ENCODE measurements at regions not wholly inside any gene's neighbourhood (a gene's known extent, or its start where the extent isn't known, plus 50 kb on each side); places are given as distances from the start of the nearest gene placed in this dataset.
"Not testable (repeated sequence)": the region's sequence is repeated elsewhere in the genome, so short reads cannot be mapped to it uniquely, and the experiment has no call there.

GRCh38 chr2:8602809-8603208, 79.0 kb upstream of the ID2 start:
- H3K27ac Mint-ChIP-seq (ENCODE audit: unreplicated experiment), result no peak overlapping the region
- no peak for TF ChIP-seq CTCF (IDR thresholded peaks at IDR 0.05; ENCODE audit: partially characterized antibody, unreplicated experiment)
- H3K36me3 Mint-ChIP-seq (ENCODE audit: unreplicated experiment), result no peaks in the 10 kb centered on the region
- H3K4me3 Mint-ChIP-seq (ENCODE audit: unreplicated experiment), result no peak overlapping the region
- no peaks in the 10 kb centered on the region for H3K27me3 Mint-ChIP-seq (ENCODE audit: unreplicated experiment)
- DNase-seq, result no peak
- peaks cover 2% of the 10 kb centered on the region for H3K9me3 Mint-ChIP-seq (ENCODE audit: unreplicated experiment)
- peaks cover 2% of the 10 kb centered on the region for H3K4me1 Mint-ChIP-seq (ENCODE audit: low read depth, unreplicated experiment)

GRCh38 chr2:8603356-8603755, 78.5 kb upstream of the ID2 start:
- not testable (repeated sequence) for H3K27ac Mint-ChIP-seq (ENCODE audit: unreplicated experiment); H3K36me3 Mint-ChIP-seq (ENCODE audit: unreplicated experiment); H3K27me3 Mint-ChIP-seq (ENCODE audit: unreplicated experiment); H3K4me1 Mint-ChIP-seq (ENCODE audit: low read depth, unreplicated experiment); H3K9me3 Mint-ChIP-seq (ENCODE audit: unreplicated experiment); H3K4me3 Mint-ChIP-seq (ENCODE audit: unreplicated experiment); DNase-seq

- Mint-ChIP-seq H3K9me3 (ENCODE audit: unreplicated experiment) (peaks cover 2% of the 10 kb centered on the region), H3K4me3 (ENCODE audit: unreplicated experiment) (no peak overlapping the region), H3K4me1 (ENCODE audit: low read depth, unreplicated experiment) (no peaks in the 10 kb centered on the region), H3K27me3 (ENCODE audit: unreplicated experiment) (no peaks in the 10 kb centered on the region), H3K27ac (ENCODE audit: unreplicated experiment) (no peak overlapping the region), H3K36me3 (ENCODE audit: unreplicated experiment) (no peaks in the 10 kb centered on the region)
- TF ChIP-seq CTCF (IDR thresholded peaks at IDR 0.05; ENCODE audit: partially characterized antibody, unreplicated experiment), result no peak
- DNase-seq, result no peak
Observed at GRCh38 chr2:8604262-8604661, 77.6 kb upstream of the ID2 start.

GRCh38 chr2:8605351-8606065, 76.3 kb upstream of the ID2 start:
- Mint-ChIP-seq H3K36me3 (ENCODE audit: unreplicated experiment) (no peaks in the 10 kb centered on the region), H3K9me3 (ENCODE audit: unreplicated experiment) (peaks cover 2% of the 10 kb centered on the region), H3K4me1 (ENCODE audit: low read depth, unreplicated experiment) (no peaks in the 10 kb centered on the region), H3K27me3 (ENCODE audit: unreplicated experiment) (no peaks in the 10 kb centered on the region), H3K4me3 (ENCODE audit: unreplicated experiment) (no peak overlapping the region), H3K27ac (ENCODE audit: unreplicated experiment) (no peak overlapping the region)
- TF ChIP-seq CTCF (IDR thresholded peaks at IDR 0.05; ENCODE audit: partially characterized antibody, unreplicated experiment), result no peak
- no peak for DNase-seq

GRCh38 chr2:8606226-8606625, 75.6 kb upstream of the ID2 start:
- DNase-seq, result no peak
- Mint-ChIP-seq H3K9me3 (ENCODE audit: unreplicated experiment) (peaks cover 2% of the 10 kb centered on the region), H3K4me3 (ENCODE audit: unreplicated experiment) (no peak overlapping the region), H3K27ac (ENCODE audit: unreplicated experiment) (no peak overlapping the region), H3K27me3 (ENCODE audit: unreplicated experiment) (peaks cover 2% of the 10 kb centered on the region), H3K36me3 (ENCODE audit: unreplicated experiment) (peaks cover 6% of the 10 kb centered on the region), H3K4me1 (ENCODE audit: low read depth, unreplicated experiment) (no peaks in the 10 kb centered on the region)
- no peak for TF ChIP-seq CTCF (IDR thresholded peaks at IDR 0.05; ENCODE audit: partially characterized antibody, unreplicated experiment)
